Suprapubic skin (tissue), 4 donors: ENCODE measurements at regions not wholly inside any gene's neighbourhood (a gene's known extent, or its start where the extent isn't known, plus 50 kb on each side); places are given as distances from the start of the nearest gene placed in this dataset.

Experiments used
- DNase-seq, 2 donors: peaks; one replicate each; pipeline ENCODE4 v3.0.0-alpha.2; 2019; ENCODE audit warnings: low spot score in 2 of 2
- H3K27ac ChIP-seq: fragments of 200-600 bp; sonication (generic); one replicate; pipeline ENCODE4 v1.5.1; 2019
- H3K27me3 ChIP-seq: fragments of 200-600 bp; sonication (generic); one replicate; pipeline ENCODE4 v1.5.1; 2019
- H3K36me3 ChIP-seq: fragments of 200-600 bp; sonication (generic); one replicate; pipeline ENCODE4 v1.5.1; 2019
- H3K4me1 ChIP-seq: fragments of 200-600 bp; sonication (generic); one replicate; pipeline ENCODE4 v1.5.1; 2019
- H3K4me3 ChIP-seq: fragments of 200-600 bp; sonication (generic); one replicate; pipeline ENCODE4 v1.5.1; 2019; ENCODE audit warnings: mild to moderate bottlenecking
- H3K9me3 ChIP-seq: fragments of 200-600 bp; sonication (generic); one replicate; pipeline ENCODE4 v1.5.1; 2019
- CTCF ChIP-seq, 2 donors: fragments of 200-600 bp in 1 of 2; fragments of 450-650 bp in 1 of 2; sonication (generic) in 1 of 2; IDR thresholded peaks; one replicate each; pipeline ENCODE4 v1.5.1; 2016 to 2019; ENCODE audit warnings: antibody characterized with exemption in 2 of 2, mild to moderate bottlenecking in 1 of 2, moderate library complexity in 1 of 2
- EP300 ChIP-seq: sonication (generic); formaldehyde crosslinking; IDR thresholded peaks from one replicate; pipeline ENCODE4 v1.6.1; 2017; ENCODE audit warnings: antibody characterized with exemption
- POLR2A ChIP-seq, 2 donors: fragments of 450-650 bp; IDR thresholded peaks; one replicate each; pipeline ENCODE4 v1.6.1; 2017; ENCODE audit warnings: antibody characterized with exemption in 2 of 2, mild to moderate bottlenecking in 2 of 2, moderate library complexity in 2 of 2
- POLR2AphosphoS5 ChIP-seq, 3 donors: sonication (generic); formaldehyde crosslinking; IDR thresholded peaks; one replicate each; pipeline ENCODE4 v1.6.1; 2017; ENCODE audit warnings: antibody characterized with exemption in 3 of 3
- WGBS: methylation state at CpG from one replicate; pipeline ENCODE4 v1.1.5; 2018; 5-methylcytosine and 5-hydroxymethylcytosine counted together

DNA sequence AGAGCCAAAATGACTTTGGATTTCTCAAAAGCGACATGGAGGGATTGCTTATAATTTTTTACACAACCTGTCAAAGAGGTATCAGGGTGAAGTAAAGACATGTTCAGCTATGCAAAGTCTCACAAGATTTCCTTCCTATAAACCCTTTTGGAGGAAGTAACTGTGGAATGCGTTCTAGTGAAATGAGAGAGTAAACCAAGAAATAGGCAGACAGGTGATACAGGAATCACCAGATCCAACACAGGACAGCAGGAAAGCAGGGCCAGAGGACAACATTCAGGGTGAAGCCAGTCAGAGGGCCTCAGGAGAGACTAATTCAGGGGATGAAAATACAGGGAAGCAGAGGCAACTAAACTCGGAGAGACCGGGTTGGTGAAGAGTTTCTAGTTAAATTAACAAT lies 90.4 kb upstream of the MTNR1B start:
- 76% methylated on average over 4 of the region's 4 CpGs for WGBS
- no peak overlapping the region for H3K4me3 ChIP-seq
- H3K4me1 ChIP-seq: no peaks in the 10 kb centered on the region

GRCh38 chr11:92880381-92880780 lies 89.1 kb upstream of the MTNR1B start:
- no peak for DNase-seq
- H3K27ac ChIP-seq: no peak overlapping the region
- no peaks in the 10 kb centered on the region for H3K4me1 ChIP-seq
- no peak overlapping the region for H3K4me3 ChIP-seq
- H3K36me3 ChIP-seq: no peaks in the 10 kb centered on the region
- TF ChIP-seq EP300: no peak
- no peak for TF ChIP-seq POLR2AphosphoS5 (IDR thresholded peaks at IDR 0.05)
- TF ChIP-seq POLR2A (IDR thresholded peaks at IDR 0.05): no peak
- TF ChIP-seq CTCF (IDR thresholded peaks at IDR 0.05): no peak
- H3K9me3 ChIP-seq: no peaks in the 10 kb centered on the region
- WGBS: 81% methylated on average over 3 of the region's 3 CpGs
- H3K27me3 ChIP-seq: no peaks in the 10 kb centered on the region

More for the DNA sequence above, 90.4 kb upstream of the MTNR1B start:
- Histone ChIP-seq H3K27ac (no peak overlapping the region), H3K36me3 (no peaks in the 10 kb centered on the region), H3K27me3 (no peaks in the 10 kb centered on the region), H3K9me3 (no peaks in the 10 kb centered on the region)
- DNase-seq: no peak
- TF ChIP-seq EP300 (no peak), POLR2A (IDR thresholded peaks at IDR 0.05) (no peak), POLR2AphosphoS5 (IDR thresholded peaks at IDR 0.05) (no peak), CTCF (IDR thresholded peaks at IDR 0.05) (no peak)

GRCh38 chr11:92881940-92882450 lies 87.5 kb upstream of the MTNR1B start:
- no peaks in the 10 kb centered on the region for H3K36me3 ChIP-seq
- DNase-seq: no peak
- H3K4me1 ChIP-seq: peaks cover 5% of the 10 kb centered on the region
- 91% methylated on average over 4 of the region's 4 CpGs for WGBS
- H3K27me3 ChIP-seq: no peaks in the 10 kb centered on the region
- no peak overlapping the region for H3K4me3 ChIP-seq
- TF ChIP-seq POLR2AphosphoS5 (IDR thresholded peaks at IDR 0.05): no peak
- TF ChIP-seq POLR2A (IDR thresholded peaks at IDR 0.05): no peak
- TF ChIP-seq CTCF (IDR thresholded peaks at IDR 0.05): no peak
- TF ChIP-seq EP300: no peak
- H3K9me3 ChIP-seq: no peaks in the 10 kb centered on the region
- H3K27ac ChIP-seq: no peak overlapping the region

- TF ChIP-seq EP300: no peak
- WGBS: 94% methylated on average over 50 of the region's 54 CpGs
- no peak for DNase-seq
- no peak overlapping the region for H3K27ac ChIP-seq
- no peaks in the 10 kb centered on the region for H3K27me3 ChIP-seq
- no peak overlapping the region for H3K4me3 ChIP-seq
- H3K36me3 ChIP-seq: no peaks in the 10 kb centered on the region
- H3K4me1 ChIP-seq: peaks cover 5% of the 10 kb centered on the region
- H3K9me3 ChIP-seq: no peaks in the 10 kb centered on the region
Measured at GRCh38 chr11:92882828-92883611, 86.4 kb upstream of the MTNR1B start.

- H3K36me3 ChIP-seq: no peaks in the 10 kb centered on the region
- no peak for TF ChIP-seq POLR2A (IDR thresholded peaks at IDR 0.05)
- no peak for TF ChIP-seq EP300
- no peak for TF ChIP-seq CTCF (IDR thresholded peaks at IDR 0.05)
- TF ChIP-seq POLR2AphosphoS5 (IDR thresholded peaks at IDR 0.05): no peak
- no peak overlapping the region for H3K4me3 ChIP-seq
- no peak overlapping the region for H3K27ac ChIP-seq
- peaks cover 5% of the 10 kb centered on the region for H3K4me1 ChIP-seq
- no peaks in the 10 kb centered on the region for H3K27me3 ChIP-seq
- DNase-seq: no peak
- H3K9me3 ChIP-seq: no peaks in the 10 kb centered on the region
- WGBS: 30% methylated on average over 4 of the region's 4 CpGs
Measured at GRCh38 chr11:92885600-92885999, 83.9 kb upstream of the MTNR1B start.
